ENCODE measurements at regions not wholly inside any gene's neighbourhood (a gene's known extent, or its start where the extent isn't known, plus 50 kb on each side); places are given as distances from the start of the nearest gene placed in this dataset.
A peak's percentile ranks its signal among the peaks of the same experiment; 100 is the strongest.

GRCh38 chr10:47237316-47238260 is 62.4 kb upstream of the GDF10 start:
- H3F3A ChIP-seq (ENCODE audit: insufficient read depth, low read length) = no peaks in the 10 kb centered on the region
- H3K36me3 ChIP-seq (ENCODE audit: insufficient read depth, low read length) = no peaks in the 10 kb centered on the region
- no peak overlapping the region for H3K27ac ChIP-seq (ENCODE audit: low read depth, low read length, poor library complexity, severe bottlenecking)
- peaks cover 4% of the 10 kb centered on the region; the same call in 1 of the 2 replicates for H3K27me3 ChIP-seq (ENCODE audit: insufficient read depth, low read length)
- H3K4me2 ChIP-seq (ENCODE audit: low read length) = no peak overlapping the region
- H3K9me3 ChIP-seq (ENCODE audit: low read length) = no peaks in the 10 kb centered on the region
- no peak overlapping the region for H3K4me3 ChIP-seq (ENCODE audit: low read depth, low read length, poor library complexity, severe bottlenecking)
- no peak overlapping the region for H3K9ac ChIP-seq (ENCODE audit: low read length)
- no peaks in the 10 kb centered on the region for H4K20me1 ChIP-seq (ENCODE audit: insufficient read depth, low read length)
- H2AFZ ChIP-seq (ENCODE audit: low read length) = no peak overlapping the region
- TF ChIP-seq EZH2 (IDR thresholded peaks at IDR 0.05; ENCODE audit: borderline replicate concordance, low read length) = no peak
- TF ChIP-seq, protein P1, sequence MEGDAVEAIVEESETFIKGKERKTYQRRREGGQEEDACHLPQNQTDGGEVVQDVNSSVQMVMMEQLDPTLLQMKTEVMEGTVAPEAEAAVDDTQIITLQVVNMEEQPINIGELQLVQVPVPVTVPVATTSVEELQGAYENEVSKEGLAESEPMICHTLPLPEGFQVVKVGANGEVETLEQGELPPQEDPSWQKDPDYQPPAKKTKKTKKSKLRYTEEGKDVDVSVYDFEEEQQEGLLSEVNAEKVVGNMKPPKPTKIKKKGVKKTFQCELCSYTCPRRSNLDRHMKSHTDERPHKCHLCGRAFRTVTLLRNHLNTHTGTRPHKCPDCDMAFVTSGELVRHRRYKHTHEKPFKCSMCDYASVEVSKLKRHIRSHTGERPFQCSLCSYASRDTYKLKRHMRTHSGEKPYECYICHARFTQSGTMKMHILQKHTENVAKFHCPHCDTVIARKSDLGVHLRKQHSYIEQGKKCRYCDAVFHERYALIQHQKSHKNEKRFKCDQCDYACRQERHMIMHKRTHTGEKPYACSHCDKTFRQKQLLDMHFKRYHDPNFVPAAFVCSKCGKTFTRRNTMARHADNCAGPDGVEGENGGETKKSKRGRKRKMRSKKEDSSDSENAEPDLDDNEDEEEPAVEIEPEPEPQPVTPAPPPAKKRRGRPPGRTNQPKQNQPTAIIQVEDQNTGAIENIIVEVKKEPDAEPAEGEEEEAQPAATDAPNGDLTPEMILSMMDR (IDR thresholded peaks at IDR 0.05; ENCODE audit: low read length) = peak; percentile 46; the same call in 1 of the 2 replicates
- H3K79me2 ChIP-seq (ENCODE audit: insufficient read depth, low read length) = no peaks in the 10 kb centered on the region
- H3K9me2 ChIP-seq (ENCODE audit: low read depth, low read length) = no peaks in the 10 kb centered on the region
- no peaks in the 10 kb centered on the region for H3K4me1 ChIP-seq (ENCODE audit: insufficient read depth, low read length, severe bottlenecking)

GRCh38 chr10:47238331-47239095 is 61.5 kb upstream of the GDF10 start:
- Histone ChIP-seq H3K9me2 (ENCODE audit: low read depth, low read length) (no peaks in the 10 kb centered on the region), H3K4me1 (ENCODE audit: insufficient read depth, low read length, severe bottlenecking) (no peaks in the 10 kb centered on the region), H3K9me3 (ENCODE audit: low read length) (no peaks in the 10 kb centered on the region), H3K9ac (ENCODE audit: low read length) (no peak overlapping the region), H3K79me2 (ENCODE audit: insufficient read depth, low read length) (no peaks in the 10 kb centered on the region), H3F3A (ENCODE audit: insufficient read depth, low read length) (no peaks in the 10 kb centered on the region), H3K27me3 (ENCODE audit: insufficient read depth, low read length) (peaks cover 4% of the 10 kb centered on the region; the same call in 1 of the 2 replicates), H3K27ac (ENCODE audit: low read depth, low read length, poor library complexity, severe bottlenecking) (no peak overlapping the region), H4K20me1 (ENCODE audit: insufficient read depth, low read length) (no peaks in the 10 kb centered on the region), H2AFZ (ENCODE audit: low read length) (no peak overlapping the region), H3K4me3 (ENCODE audit: low read depth, low read length, poor library complexity, severe bottlenecking) (no peak overlapping the region), H3K36me3 (ENCODE audit: insufficient read depth, low read length) (no peaks in the 10 kb centered on the region), H3K4me2 (ENCODE audit: low read length) (no peak overlapping the region)
- no peak for TF ChIP-seq EZH2 (IDR thresholded peaks at IDR 0.05; ENCODE audit: borderline replicate concordance, low read length)
- TF ChIP-seq, protein P1 (IDR thresholded peaks at IDR 0.05; ENCODE audit: low read length) = no peak

DNA sequence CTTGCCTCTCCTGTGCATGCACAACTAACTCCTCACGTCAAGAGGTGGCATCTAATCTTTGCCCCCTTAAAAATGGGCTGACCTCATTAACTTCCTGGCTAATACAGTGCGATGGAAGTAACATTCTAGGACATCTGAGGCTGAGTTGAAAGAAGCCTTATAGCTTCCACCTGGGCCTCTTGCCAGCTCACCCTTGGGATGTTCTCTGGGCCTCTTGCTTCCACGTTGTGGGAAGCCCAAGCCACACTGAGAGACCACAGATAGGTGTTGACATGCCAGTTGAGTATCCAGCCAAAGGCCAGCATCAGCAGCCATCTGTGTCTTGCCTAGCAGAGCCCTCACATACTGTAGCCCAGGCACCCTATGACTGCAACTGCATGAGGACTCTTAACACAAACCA is 60.8 kb upstream of the GDF10 start:
- no peak overlapping the region for H2AFZ ChIP-seq (ENCODE audit: low read length)
- H3K9ac ChIP-seq (ENCODE audit: low read length) = no peak overlapping the region
- no peak overlapping the region for H3K27ac ChIP-seq (ENCODE audit: low read depth, low read length, poor library complexity, severe bottlenecking)
- no peaks in the 10 kb centered on the region for H3K9me2 ChIP-seq (ENCODE audit: low read depth, low read length)
- no peaks in the 10 kb centered on the region for H3K36me3 ChIP-seq (ENCODE audit: insufficient read depth, low read length)
- H3K27me3 ChIP-seq (ENCODE audit: insufficient read depth, low read length) = peaks cover 4% of the 10 kb centered on the region; the same call in 1 of the 2 replicates
- H3K4me2 ChIP-seq (ENCODE audit: low read length) = no peak overlapping the region
- H3K9me3 ChIP-seq (ENCODE audit: low read length) = no peaks in the 10 kb centered on the region
- no peaks in the 10 kb centered on the region for H4K20me1 ChIP-seq (ENCODE audit: insufficient read depth, low read length)
- H3K79me2 ChIP-seq (ENCODE audit: insufficient read depth, low read length) = no peaks in the 10 kb centered on the region
- H3F3A ChIP-seq (ENCODE audit: insufficient read depth, low read length) = no peaks in the 10 kb centered on the region
- no peaks in the 10 kb centered on the region for H3K4me1 ChIP-seq (ENCODE audit: insufficient read depth, low read length, severe bottlenecking)
- TF ChIP-seq, protein P1 (IDR thresholded peaks at IDR 0.05; ENCODE audit: low read length) = no peak
- TF ChIP-seq EZH2 (IDR thresholded peaks at IDR 0.05; ENCODE audit: borderline replicate concordance, low read length) = no peak
- H3K4me3 ChIP-seq (ENCODE audit: low read depth, low read length, poor library complexity, severe bottlenecking) = no peak overlapping the region
